ENCODE measurements at regions not wholly inside any gene's neighbourhood (a gene's known extent, or its start where the extent isn't known, plus 50 kb on each side); places are given as distances from the start of the nearest gene placed in this dataset.
"Not testable (repeated sequence)": the region's sequence is repeated elsewhere in the genome, so short reads cannot be mapped to it uniquely, and the experiment has no call there.

GRCh38 chr9:29319736-29320513, 1746.6 kb upstream of the C9orf72 start:
- DNase-seq = no peak

- DNase-seq = no peak
Measured at GRCh38 chr9:29322240-29322639, 1749.0 kb upstream of the C9orf72 start.

GRCh38 chr9:29325894-29326293, 1752.6 kb upstream of the C9orf72 start:
- DNase-seq = no peak

- DNase-seq = no peak
Measured at GRCh38 chr9:29332789-29333188, 1759.5 kb upstream of the C9orf72 start.

- no peak for DNase-seq
Measured at GRCh38 chr9:29336281-29336680, 1763.0 kb upstream of the C9orf72 start.

GRCh38 chr9:29339387-29339786, 1766.1 kb upstream of the C9orf72 start:
- DNase-seq = no peak

- no peak for DNase-seq
Measured at GRCh38 chr9:29348999-29349398, 1775.7 kb upstream of the C9orf72 start.

- DNase-seq = no peak
Measured at GRCh38 chr9:29389421-29389820, 1816.1 kb upstream of the C9orf72 start.

GRCh38 chr9:29390859-29391258, 1817.6 kb upstream of the C9orf72 start:
- DNase-seq = no peak

- DNase-seq = no peak
Measured at GRCh38 chr9:29393064-29393463, 1819.8 kb upstream of the C9orf72 start.

GRCh38 chr9:29394855-29395254, 1821.6 kb upstream of the C9orf72 start:
- DNase-seq = no peak

- no peak for DNase-seq
Measured at GRCh38 chr9:29397148-29397547, 1823.9 kb upstream of the C9orf72 start.

GRCh38 chr9:29416204-29416603, 1842.9 kb upstream of the C9orf72 start:
- DNase-seq = no peak

GRCh38 chr9:29422438-29422837, 1849.2 kb upstream of the C9orf72 start:
- DNase-seq = no peak

- no peak for DNase-seq
Measured at GRCh38 chr9:29432191-29432590, 1858.9 kb upstream of the C9orf72 start.

GRCh38 chr9:29432656-29433055, 1859.4 kb upstream of the C9orf72 start:
- DNase-seq = not testable (repeated sequence)

- no peak for DNase-seq
Measured at GRCh38 chr9:29435368-29435767, 1862.1 kb upstream of the C9orf72 start.

- no peak for DNase-seq
Measured at GRCh38 chr9:29437526-29437925, 1864.2 kb upstream of the C9orf72 start.

GRCh38 chr9:29439961-29440360, 1866.7 kb upstream of the C9orf72 start:
- DNase-seq = no peak

GRCh38 chr9:29440449-29440848, 1867.2 kb upstream of the C9orf72 start:
- DNase-seq = no peak

GRCh38 chr9:29445751-29446150, 1872.5 kb upstream of the C9orf72 start:
- DNase-seq = no peak

- peak; percentile 24 for DNase-seq
Measured at GRCh38 chr9:29449306-29449705, 1876.0 kb upstream of the C9orf72 start.

- not testable (repeated sequence) for DNase-seq
Measured at GRCh38 chr9:29450343-29450875, 1877.1 kb upstream of the C9orf72 start.

GRCh38 chr9:29456940-29457339, 1883.7 kb upstream of the C9orf72 start:
- no peak for DNase-seq

- no peak for DNase-seq
Measured at GRCh38 chr9:29475471-29475870, 1902.2 kb upstream of the C9orf72 start.

Measured in NCI-H1436 treated with DMSO at 0.1 percent for 48 hours (cell line).